Thoracic aorta (tissue), 2 donors: ENCODE measurements at regions not wholly inside any gene's neighbourhood (a gene's known extent, or its start where the extent isn't known, plus 50 kb on each side); places are given as distances from the start of the nearest gene placed in this dataset.

Experiments
- ATAC-seq: fragments of 150-250 bp; one replicate; pipeline ENCODE4 v1.8.0; 2017; ENCODE audit warnings: low read depth; ENCODE audit not compliant: insufficient number of reproducible peaks, low FRiP score
- DNase-seq: peaks from one replicate; pipeline ENCODE4 v3.0.0-alpha.2; 2020; ENCODE audit warnings: low spot score
- H3K27ac ChIP-seq, 2 donors: fragments of 200-600 bp; sonication (generic); 1 replicate in 1 of 2; 2 replicates in 1 of 2; pipeline ENCODE4 v1.5.1; 2016; ENCODE audit warnings: mild to moderate bottlenecking in 2 of 2, moderate library complexity in 2 of 2
- H3K27me3 ChIP-seq: fragments of 200-600 bp; sonication (generic); replicated peaks from 2 replicates; pipeline ENCODE4 v1.6.0; 2016; ENCODE audit warnings: mild to moderate bottlenecking; ENCODE audit not compliant: insufficient read depth
- H3K36me3 ChIP-seq: fragments of 200-600 bp; sonication (generic); one replicate; pipeline ENCODE4 v1.5.1; 2016
- H3K4me1 ChIP-seq, 2 donors: fragments of 200-600 bp; sonication (generic); 1 replicate in 1 of 2; 2 replicates in 1 of 2; pipeline versions ENCODE4 v1.5.1 to v1.6.0; 2016; ENCODE audit warnings: low read depth in 2 of 2, mild to moderate bottlenecking in 1 of 2; ENCODE audit not compliant: control insufficient read depth in 1 of 2
- H3K4me3 ChIP-seq: fragments of 200-600 bp; sonication (generic); 2 replicates; pipeline ENCODE4 v1.5.1; 2016; ENCODE audit warnings: mild to moderate bottlenecking
- H3K9me3 ChIP-seq: fragments of 200-600 bp; sonication (generic); 2 replicates; pipeline ENCODE4 v1.5.1; 2016
- TF ChIP-seq, protein P1 (sequence below): fragments of 200-600 bp; sonication (generic); IDR thresholded peaks from one replicate; pipeline ENCODE4 v1.5.1; 2019; ENCODE audit warnings: antibody characterized with exemption

- Histone ChIP-seq H3K9me3 (no peaks in the 10 kb centered on the region), H3K4me3 (no peak overlapping the region), H3K27me3 (no peaks in the 10 kb centered on the region), H3K36me3 (no peaks in the 10 kb centered on the region), H3K27ac (no peak overlapping the region), H3K4me1 (no peaks in the 10 kb centered on the region)
- TF ChIP-seq, protein P1, sequence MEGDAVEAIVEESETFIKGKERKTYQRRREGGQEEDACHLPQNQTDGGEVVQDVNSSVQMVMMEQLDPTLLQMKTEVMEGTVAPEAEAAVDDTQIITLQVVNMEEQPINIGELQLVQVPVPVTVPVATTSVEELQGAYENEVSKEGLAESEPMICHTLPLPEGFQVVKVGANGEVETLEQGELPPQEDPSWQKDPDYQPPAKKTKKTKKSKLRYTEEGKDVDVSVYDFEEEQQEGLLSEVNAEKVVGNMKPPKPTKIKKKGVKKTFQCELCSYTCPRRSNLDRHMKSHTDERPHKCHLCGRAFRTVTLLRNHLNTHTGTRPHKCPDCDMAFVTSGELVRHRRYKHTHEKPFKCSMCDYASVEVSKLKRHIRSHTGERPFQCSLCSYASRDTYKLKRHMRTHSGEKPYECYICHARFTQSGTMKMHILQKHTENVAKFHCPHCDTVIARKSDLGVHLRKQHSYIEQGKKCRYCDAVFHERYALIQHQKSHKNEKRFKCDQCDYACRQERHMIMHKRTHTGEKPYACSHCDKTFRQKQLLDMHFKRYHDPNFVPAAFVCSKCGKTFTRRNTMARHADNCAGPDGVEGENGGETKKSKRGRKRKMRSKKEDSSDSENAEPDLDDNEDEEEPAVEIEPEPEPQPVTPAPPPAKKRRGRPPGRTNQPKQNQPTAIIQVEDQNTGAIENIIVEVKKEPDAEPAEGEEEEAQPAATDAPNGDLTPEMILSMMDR: no peak
- ATAC-seq: no peak
- no peak for DNase-seq
Measured at GRCh38 chrX:78603908-78604307, 55.2 kb downstream of the RTL3 start.

DNA sequence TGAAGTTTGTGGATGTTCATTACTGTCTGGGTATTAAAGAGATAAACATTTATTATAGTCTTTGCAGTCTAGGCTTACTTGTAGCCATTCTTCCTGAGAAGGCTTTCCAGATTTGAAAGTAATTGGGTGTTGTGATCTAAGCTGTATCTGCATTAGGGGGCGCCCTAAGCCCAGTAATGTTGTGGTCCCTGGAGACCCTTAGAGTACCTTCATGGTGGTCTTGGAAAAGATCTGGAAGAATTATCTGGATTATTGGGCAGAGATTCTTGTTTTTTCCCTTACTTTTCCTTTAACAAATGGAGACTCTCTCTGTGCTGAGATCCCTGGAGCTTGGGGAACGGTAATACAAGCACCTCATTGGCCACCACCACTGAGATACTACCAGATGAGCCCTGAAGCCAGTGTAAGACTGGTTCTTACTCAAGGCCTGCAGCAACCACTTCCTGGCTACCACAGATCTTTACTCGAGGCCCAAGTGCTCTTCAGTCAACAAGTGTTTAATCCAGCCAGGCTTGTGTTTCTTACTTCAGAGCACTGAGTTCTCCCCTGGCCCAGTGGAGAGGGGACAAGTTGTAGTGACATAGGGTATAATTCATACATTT, 63.1 kb downstream of the RTL3 start:
- H3K4me3 ChIP-seq: no peak overlapping the region
- no peaks in the 10 kb centered on the region for H3K36me3 ChIP-seq
- H3K9me3 ChIP-seq: no peaks in the 10 kb centered on the region
- ATAC-seq: no peak
- DNase-seq: no peak
- no peak overlapping the region for H3K27ac ChIP-seq
- H3K27me3 ChIP-seq: no peaks in the 10 kb centered on the region
- TF ChIP-seq, protein P1: no peak
- H3K4me1 ChIP-seq: no peaks in the 10 kb centered on the region

DNA sequence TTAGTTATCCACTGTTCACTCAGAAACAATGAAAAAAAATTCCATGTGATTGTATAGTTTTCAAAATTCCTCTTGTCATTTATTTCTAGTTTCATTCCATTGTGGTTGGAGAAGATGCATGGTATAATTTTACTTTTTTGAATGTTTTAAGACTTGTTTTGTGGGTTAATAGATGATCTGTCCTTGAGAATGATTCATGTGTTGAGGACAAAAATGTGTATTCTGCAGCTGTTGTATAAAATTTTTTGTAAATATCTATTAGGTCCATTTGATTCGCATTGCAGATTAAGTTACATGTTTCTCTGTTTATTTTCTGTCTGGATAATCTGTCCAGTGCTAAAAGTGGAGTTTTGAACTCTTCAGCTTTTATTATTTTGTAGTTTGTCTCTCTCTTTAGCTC, 65.4 kb downstream of the RTL3 start:
- TF ChIP-seq, protein P1: no peak
- Histone ChIP-seq H3K4me3 (no peak overlapping the region), H3K9me3 (no peaks in the 10 kb centered on the region), H3K27me3 (no peaks in the 10 kb centered on the region), H3K27ac (no peak overlapping the region), H3K4me1 (no peaks in the 10 kb centered on the region), H3K36me3 (no peaks in the 10 kb centered on the region)
- DNase-seq (no peak), ATAC-seq (no peak)

- no peaks in the 10 kb centered on the region for H3K4me1 ChIP-seq
- ATAC-seq (no peak), DNase-seq (no peak)
- H3K9me3 ChIP-seq: no peaks in the 10 kb centered on the region
- TF ChIP-seq, protein P1: no peak
- H3K27ac ChIP-seq: no peak overlapping the region
- no peak overlapping the region for H3K4me3 ChIP-seq
- H3K27me3 ChIP-seq: no peaks in the 10 kb centered on the region
- no peaks in the 10 kb centered on the region for H3K36me3 ChIP-seq
Measured at GRCh38 chrX:78592030-78592429, 67.1 kb downstream of the RTL3 start.

DNA sequence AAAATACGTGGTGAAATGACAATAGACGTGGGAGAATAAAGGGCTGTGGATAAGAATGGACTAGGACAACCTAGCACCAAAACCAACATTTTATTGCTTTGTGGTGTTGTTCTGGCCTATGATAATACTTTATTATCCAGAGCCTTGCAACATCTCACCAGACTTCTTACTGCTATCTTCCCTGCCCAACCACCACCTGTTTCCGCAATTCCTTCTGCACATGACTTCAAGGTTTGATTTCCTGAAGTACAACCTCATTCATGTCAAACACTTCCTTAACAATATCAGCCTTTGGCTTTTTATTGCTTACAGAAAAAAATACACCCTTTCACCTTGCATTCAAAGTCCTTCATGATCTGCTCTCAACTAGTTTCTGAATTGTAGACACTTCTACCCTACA, 84.8 kb downstream of the RTL3 start:
- Histone ChIP-seq H3K27me3 (no peaks in the 10 kb centered on the region), H3K4me1 (no peaks in the 10 kb centered on the region), H3K9me3 (no peaks in the 10 kb centered on the region), H3K27ac (no peak overlapping the region), H3K4me3 (no peak overlapping the region), H3K36me3 (no peaks in the 10 kb centered on the region)
- TF ChIP-seq, protein P1: no peak
- DNase-seq: no peak
- ATAC-seq: no peak
